GM23338 (cell line): ENCODE measurements at regions not wholly inside any gene's neighbourhood (a gene's known extent, or its start where the extent isn't known, plus 50 kb on each side); places are given as distances from the start of the nearest gene placed in this dataset.
"Not testable (repeated sequence)": the region's sequence is repeated elsewhere in the genome, so short reads cannot be mapped to it uniquely, and the experiment has no call there.

Experiments
- CTCF ChIP-seq, 2 experiments: fragments of 200-600 bp in 1 of 2; sonication (generic) in 1 of 2; conservative IDR thresholded peaks; 2 replicates each; pipeline versions ENCODE4 v1.5.1 to v1.6.1; 2016 to 2017; ENCODE audit warnings: antibody characterized with exemption in 2 of 2, low read depth in 2 of 2, mild to moderate bottlenecking in 2 of 2, moderate library complexity in 1 of 2
- EZH2phosphoT487 ChIP-seq: fragments of 200-600 bp; sonication (generic); IDR thresholded peaks from one replicate; pipeline ENCODE4 v1.8.1; 2018; ENCODE audit warnings: antibody characterized with exemption; ENCODE audit not compliant: unreplicated experiment

- TF ChIP-seq CTCF (conservative IDR thresholded peaks at IDR 0.05; ENCODE audit: low read depth in 2 of 2); EZH2phosphoT487: not testable (repeated sequence)
Observed at GRCh38 chr13:21243898-21244184, 67.4 kb downstream of the MRPL57 start.
